Limb (tissue), 2 donors: ENCODE measurements at regions not wholly inside any gene's neighbourhood (a gene's known extent, or its start where the extent isn't known, plus 50 kb on each side); places are given as distances from the start of the nearest gene placed in this dataset.

Source experiments
- DNase-seq, 2 donors: peaks; one replicate each; pipeline ENCODE4 v3.0.0-alpha.2; 2016; ENCODE audit errors: extremely low spot score in 2 of 2

DNA sequence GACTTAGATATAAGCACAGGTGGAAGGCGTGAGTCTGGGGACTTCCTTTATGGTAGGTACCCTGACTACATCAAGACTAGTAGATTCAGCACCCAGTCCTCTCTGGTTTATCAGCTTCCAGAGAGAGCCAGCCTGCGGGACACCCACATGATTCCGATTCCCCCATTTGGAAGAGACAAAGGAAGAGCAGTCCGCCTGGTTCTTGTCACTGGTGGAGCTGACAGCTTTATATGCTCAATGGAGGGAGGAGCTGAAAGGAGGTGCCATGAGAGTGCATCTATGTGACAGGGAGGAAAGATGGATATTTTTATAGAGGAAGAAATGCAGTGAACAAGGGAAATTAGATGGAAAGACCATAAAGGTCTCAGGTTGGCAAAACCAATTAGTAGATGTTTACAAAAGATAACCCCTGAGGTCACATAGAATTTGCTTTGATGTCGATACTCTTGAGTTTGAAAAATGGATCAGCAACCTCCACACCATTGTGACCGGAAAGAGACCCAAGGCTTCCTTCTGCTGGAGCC, 437.7 kb downstream of the PMP22 start:
- DNase-seq, result no peak

DNA sequence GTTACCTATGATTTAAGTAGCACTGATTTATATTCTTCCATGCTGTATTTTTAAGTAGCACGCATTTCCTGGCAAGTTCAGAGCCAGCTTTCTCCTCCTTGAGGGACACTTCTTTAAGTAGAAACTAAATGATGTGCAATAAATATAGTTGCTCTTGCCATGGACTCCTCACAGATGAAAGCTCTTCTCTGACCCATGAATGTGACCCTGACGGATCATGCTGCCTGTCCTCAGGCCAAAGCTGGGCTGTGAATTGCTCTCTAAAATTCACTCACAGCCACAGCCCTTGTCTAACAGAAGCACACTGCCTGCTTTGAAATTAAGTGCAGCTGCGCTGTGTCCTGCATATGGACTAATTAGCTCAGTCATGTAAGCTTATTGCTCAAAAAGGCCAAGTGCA, 438.8 kb downstream of the PMP22 start:
- DNase-seq, result no peak

DNA sequence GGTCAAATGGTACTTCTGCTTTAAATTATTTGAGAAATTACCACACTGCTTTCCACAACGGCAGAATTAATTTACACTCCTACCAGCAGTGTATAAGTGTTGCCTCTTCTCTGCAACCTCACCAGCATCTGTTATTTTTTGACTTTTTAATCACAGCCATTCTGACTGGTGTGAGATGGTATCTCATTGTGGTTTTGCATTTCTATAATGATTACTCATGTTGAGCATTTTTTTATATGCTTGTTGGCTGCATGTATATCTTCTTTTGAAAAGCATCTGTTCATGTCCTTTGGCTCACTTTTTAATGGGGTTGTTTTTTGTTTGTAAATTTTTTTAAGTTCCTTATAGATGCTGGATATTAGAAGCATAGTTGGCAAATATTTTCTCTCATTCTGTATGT, 446.7 kb downstream of the PMP22 start:
- DNase-seq, result no peak

- DNase-seq, result no peak
Observed at GRCh38 chr17:14815079-14815478, 450.0 kb downstream of the PMP22 start.

GRCh38 chr17:14813649-14814370, 451.3 kb downstream of the PMP22 start:
- DNase-seq, result no peak

GRCh38 chr17:14808425-14808824, 456.7 kb downstream of the PMP22 start:
- DNase-seq, result no peak

DNA sequence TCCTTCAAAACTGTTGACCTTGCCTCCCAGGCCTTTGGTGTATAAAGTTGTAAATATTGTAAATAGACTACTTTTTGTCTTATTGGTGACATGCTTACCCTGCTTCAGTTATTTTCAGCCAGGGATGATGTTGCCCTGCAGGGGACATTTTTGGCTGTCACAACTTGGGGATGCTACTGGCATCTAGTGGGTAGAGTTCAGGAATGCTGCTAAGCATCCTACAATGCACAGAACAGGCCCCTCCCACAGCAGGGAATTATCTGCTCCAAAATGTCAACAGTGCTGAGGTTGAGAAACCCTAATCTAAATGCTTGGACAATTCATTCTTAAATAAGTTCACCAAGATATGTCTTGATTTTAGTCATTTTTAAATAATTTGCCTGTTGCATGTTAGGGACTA, 459.8 kb downstream of the PMP22 start:
- DNase-seq, result no peak

DNA sequence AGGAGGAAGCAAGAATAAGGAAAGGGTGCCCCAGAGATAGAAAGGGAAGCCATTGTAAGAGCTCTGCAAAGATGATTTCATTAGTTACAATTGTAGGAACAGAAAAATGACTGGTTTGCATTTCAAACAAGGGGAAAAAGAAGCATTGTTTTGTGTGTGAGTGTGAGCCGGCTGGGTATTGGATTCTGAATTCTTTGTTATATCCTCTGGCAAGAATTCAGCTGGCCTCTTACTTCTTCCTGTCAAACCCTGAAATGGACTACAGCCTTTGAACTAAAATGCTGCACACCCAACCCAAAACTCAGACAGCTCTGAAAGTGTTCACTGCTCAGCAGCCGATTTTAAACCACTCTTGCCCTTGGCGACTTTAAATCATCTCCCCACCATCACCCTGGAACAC, 461.3 kb downstream of the PMP22 start:
- DNase-seq, result peak in 1 of 2 donors; percentile 28

- no peak for DNase-seq
Observed at GRCh38 chr17:14797801-14798200, 467.3 kb downstream of the PMP22 start.

GRCh38 chr17:14797021-14797420, 468.1 kb downstream of the PMP22 start:
- no peak for DNase-seq

DNA sequence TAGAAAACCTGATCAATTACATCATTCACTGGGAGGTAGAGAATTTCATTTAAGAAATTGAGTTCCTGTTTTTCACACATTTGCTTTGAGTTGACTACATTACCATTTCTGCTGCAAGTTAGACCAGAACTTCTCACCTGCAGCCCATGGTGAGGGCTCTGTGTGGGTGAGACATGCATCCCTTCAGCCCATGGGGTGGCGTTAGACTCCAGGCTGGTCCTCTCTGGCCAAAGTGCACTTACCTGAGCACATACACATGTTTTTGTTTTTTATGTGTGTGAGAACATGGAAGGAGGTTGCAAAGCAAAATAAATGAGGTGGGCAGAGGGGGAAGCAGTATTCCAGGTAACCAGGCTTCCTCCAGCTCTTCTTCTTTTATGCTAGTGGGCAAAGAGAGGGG, 470.2 kb downstream of the PMP22 start:
- no peak for DNase-seq

- no peak for DNase-seq
Observed at GRCh38 chr17:14793237-14793636, 471.9 kb downstream of the PMP22 start.

DNA sequence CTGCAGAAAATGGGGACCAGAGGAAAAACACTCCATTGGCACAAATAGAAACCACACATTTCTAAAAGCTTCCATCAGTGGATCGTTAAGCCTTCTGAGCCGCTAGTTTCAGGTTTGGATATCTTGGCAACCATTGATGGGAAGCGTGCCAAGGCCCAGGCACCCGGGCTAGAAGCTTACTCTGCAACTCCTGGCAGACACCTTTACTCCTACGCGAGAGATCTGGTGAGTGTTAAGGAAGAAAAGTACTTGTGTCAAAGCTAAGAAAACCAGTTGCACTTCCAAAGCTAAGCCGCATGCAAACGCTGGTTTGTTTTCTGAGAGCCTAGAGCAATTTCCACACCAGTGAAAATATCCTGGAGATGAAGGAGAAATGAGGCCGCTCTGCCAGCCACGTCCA, 472.4 kb downstream of the PMP22 start:
- peak; percentile 24 to 69 for DNase-seq

DNA sequence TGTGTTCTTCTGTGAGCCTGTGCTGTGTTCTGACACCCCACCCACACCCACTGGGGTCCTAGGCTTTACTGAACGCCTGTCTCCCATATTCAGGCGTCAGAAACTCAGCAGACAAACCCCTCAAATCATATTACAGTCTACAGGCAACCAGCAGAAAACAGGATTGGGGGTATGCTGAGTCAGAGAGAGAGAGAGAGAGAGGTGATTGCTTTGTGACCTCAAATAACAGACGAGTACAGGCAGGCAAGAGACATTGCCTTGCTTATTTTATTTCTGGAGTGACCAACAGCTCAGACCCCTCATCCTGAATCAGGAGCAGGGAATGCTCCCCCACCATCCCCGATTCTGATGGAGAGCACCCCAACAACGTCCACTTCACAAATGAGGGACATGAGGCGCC, 473.9 kb downstream of the PMP22 start:
- DNase-seq, result no peak

GRCh38 chr17:14790521-14790920, 474.6 kb downstream of the PMP22 start:
- no peak for DNase-seq

GRCh38 chr17:14784997-14785696, 480.0 kb downstream of the PMP22 start:
- DNase-seq, result no peak

- DNase-seq, result no peak
Observed at GRCh38 chr17:14781123-14781522, 480.2 kb downstream of the HS3ST3B1 start.

GRCh38 chr17:14780097-14780651, 479.3 kb downstream of the HS3ST3B1 start:
- DNase-seq, result no peak

DNA sequence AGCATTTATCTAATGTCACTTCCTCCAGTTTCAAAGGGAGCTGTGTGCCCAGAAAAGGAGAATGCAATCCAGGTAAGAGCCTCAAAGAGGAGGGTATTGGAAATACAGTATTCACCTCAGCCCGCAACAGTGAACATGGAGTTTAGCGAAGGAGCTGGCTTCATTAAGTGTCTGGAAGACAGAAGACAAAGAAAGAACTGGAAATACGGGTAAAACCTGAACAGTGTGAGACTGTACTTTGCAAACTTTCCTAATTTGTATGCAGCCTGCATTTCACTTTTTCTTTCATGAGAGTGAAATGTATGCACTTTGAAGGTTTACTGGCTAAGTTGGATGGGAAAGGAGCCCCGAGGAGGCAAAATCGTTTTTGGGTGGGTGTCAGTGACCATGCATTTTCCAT, 478.4 kb downstream of the HS3ST3B1 start:
- no peak for DNase-seq

GRCh38 chr17:14777291-14777690, 476.4 kb downstream of the HS3ST3B1 start:
- no peak for DNase-seq

DNA sequence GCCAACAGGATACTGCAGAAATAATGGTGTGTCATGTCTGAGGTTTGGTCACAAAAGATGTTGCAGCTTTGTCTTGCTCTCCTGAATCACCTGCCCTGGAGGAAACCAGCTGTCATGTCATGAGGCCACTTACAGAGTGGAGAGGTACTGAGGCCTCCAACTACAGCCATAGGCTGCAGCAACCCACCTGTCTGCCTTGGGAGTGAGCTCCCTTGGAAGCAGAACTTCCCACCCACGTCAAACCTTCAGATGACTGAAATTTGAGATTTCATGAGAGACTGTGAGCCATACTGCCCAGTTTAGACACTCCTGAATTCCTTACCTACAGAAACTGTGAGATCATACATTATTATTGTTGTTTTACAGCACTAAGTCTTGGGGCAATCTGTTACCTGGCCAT, 475.9 kb downstream of the HS3ST3B1 start:
- no peak for DNase-seq

GRCh38 chr17:14775731-14776492, 475.0 kb downstream of the HS3ST3B1 start:
- peak in 1 of 2 donors; percentile 48 for DNase-seq
